Epithelial cell of esophagus (primary cell): ENCODE measurements at regions not wholly inside any gene's neighbourhood (a gene's known extent, or its start where the extent isn't known, plus 50 kb on each side); places are given as distances from the start of the nearest gene placed in this dataset.
A peak's percentile ranks its signal among the peaks of the same experiment; 100 is the strongest.
"Not testable (repeated sequence)": the region's sequence is repeated elsewhere in the genome, so short reads cannot be mapped to it uniquely, and the experiment has no call there.

Experiments
- DNase-seq: peaks from one replicate; pipeline ENCODE4 v3.0.0; 2010; ENCODE audit warnings: low read depth
- H3K4me3 ChIP-seq: 2 replicates; pipeline ENCODE4 v1.5.1; 2011; ENCODE audit warnings: mild to moderate bottlenecking, low read length, control low read depth
- CTCF ChIP-seq: IDR thresholded peaks from 2 replicates; pipeline ENCODE4 v1.5.1; 2011; ENCODE audit warnings: low read depth, mild to moderate bottlenecking, low read length, control low read depth, inconsistent platforms; ENCODE audit not compliant: insufficient read depth; ENCODE audit errors: missing control alignments

DNA sequence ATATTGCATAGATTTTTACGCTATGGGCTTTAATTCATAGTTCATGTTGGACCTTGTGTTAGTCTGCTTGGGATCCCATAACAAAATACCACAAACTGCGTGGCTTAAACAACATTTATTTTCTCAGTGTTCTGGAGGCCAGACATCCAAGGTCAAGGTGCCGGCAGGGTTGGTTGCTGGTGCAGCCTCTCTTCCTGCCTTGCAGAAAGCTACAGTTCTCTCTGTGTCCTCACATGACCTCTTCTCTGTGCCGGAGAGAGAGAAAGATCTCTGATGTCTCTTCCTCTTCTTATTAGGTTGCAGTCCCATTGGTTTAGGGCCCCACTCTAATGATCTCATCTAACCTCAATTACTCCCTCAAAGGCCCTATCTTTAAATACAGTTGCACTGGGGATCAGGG lies 170.5 kb downstream of the IPO8 start:
- DNase-seq, result no peak
- TF ChIP-seq CTCF, result no peak

DNA sequence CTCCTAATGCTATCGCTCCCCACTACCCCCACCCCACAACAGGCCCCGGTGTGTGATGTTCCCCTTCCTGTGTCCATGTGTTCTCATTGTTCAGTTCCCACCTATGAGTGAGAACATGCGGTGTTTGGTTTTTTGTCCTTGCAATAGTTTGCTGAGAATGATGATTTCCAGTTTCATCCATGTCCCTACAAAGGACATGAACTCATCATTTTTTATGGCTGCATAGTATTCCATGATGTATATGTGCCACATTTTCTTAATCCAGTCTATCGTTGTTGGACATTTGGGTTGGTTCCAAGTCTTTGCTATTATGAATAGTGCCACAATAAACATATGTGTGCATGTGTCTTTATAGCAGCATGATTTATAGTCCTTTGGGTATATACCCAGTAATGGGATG lies 175.4 kb downstream of the IPO8 start:
- DNase-seq, H3K4me3 ChIP-seq: not testable (repeated sequence)

More for the DNA sequence above, 170.5 kb downstream of the IPO8 start:
- H3K4me3 ChIP-seq, result no peak overlapping the region

DNA sequence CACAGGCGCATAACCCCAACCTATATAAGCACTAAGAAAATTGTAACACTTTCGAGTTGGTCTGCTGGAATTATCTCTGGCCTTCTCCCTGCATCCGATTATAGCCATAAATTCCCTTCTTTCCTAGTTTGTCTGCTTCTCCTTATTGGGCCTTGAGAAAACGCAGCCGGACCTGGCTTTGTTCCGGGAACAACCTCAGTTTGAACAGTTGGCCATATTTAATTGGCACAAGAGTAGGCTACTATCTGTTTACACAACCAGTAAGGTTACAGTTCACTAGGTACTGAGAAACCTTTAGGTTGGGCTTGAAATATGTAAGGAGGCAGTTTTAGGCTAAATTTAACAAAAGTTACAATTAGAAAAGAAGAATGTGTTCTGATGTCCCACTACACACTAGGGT lies 176.1 kb downstream of the IPO8 start:
- H3K4me3 ChIP-seq, result no peak overlapping the region
- TF ChIP-seq CTCF, result no peak
- no peak for DNase-seq

DNA sequence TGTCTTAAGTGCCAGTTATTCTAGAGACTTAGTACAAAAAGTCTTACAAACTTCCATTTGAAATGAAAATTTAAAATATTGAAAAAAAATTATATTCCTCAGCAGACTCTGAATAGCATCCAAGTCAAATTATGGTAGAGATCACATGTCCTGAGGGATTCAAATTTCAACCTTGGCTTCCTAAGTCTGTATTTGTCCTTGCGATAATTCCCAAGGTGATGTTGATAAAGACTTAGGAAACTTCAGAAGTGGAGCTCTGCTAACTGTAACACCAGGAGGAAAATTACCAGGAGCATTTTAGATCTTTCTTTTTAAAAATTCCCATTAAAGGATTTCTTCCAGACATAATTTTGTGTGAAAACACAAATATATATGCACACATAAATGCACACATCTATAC lies 178.3 kb downstream of the IPO8 start:
- DNase-seq, result no peak
- no peak for TF ChIP-seq CTCF

GRCh38 chr12:30515351-30515750 lies 180.3 kb downstream of the IPO8 start:
- no peak for TF ChIP-seq CTCF
- no peak overlapping the region for H3K4me3 ChIP-seq
- DNase-seq, result no peak

More for the DNA sequence above, 178.3 kb downstream of the IPO8 start:
- H3K4me3 ChIP-seq, result no peak overlapping the region

- TF ChIP-seq CTCF, result no peak
- peak; percentile 78 for DNase-seq
- no peak overlapping the region for H3K4me3 ChIP-seq
These were observed 181.0 kb downstream of the IPO8 start for GRCh38 chr12:30514666-30515065.

GRCh38 chr12:30508205-30508967 lies 187.3 kb downstream of the IPO8 start:
- no peak for TF ChIP-seq CTCF
- DNase-seq, result no peak
- H3K4me3 ChIP-seq, result no peak overlapping the region
